GM19438 (cell line): ENCODE measurements at regions not wholly inside any gene's neighbourhood (a gene's known extent, or its start where the extent isn't known, plus 50 kb on each side); places are given as distances from the start of the nearest gene placed in this dataset.

Source experiments
- ATAC-seq: cut with Tn5 transposase; IDR thresholded peaks from one replicate; pipeline ENCODE4 v1.9.1; 2021; ENCODE audit warnings: low read depth; ENCODE audit not compliant: unreplicated experiment

GRCh38 chr12:91441993-91442952 lies 259.7 kb upstream of the DCN start:
- no peak for ATAC-seq

- no peak for ATAC-seq
These were observed 258.6 kb upstream of the DCN start for GRCh38 chr12:91441246-91441645.

GRCh38 chr12:91434081-91434480 lies 251.5 kb upstream of the DCN start:
- ATAC-seq, result no peak

GRCh38 chr12:91432755-91433154 lies 250.1 kb upstream of the DCN start:
- no peak for ATAC-seq

GRCh38 chr12:91432089-91432488 lies 249.5 kb upstream of the DCN start:
- ATAC-seq, result no peak

GRCh38 chr12:91424506-91424905 lies 241.9 kb upstream of the DCN start:
- no peak for ATAC-seq

- ATAC-seq, result no peak
These were observed 241.1 kb upstream of the DCN start for GRCh38 chr12:91423693-91424050.

- no peak for ATAC-seq
These were observed 240.4 kb upstream of the DCN start for GRCh38 chr12:91422811-91423692.

- no peak for ATAC-seq
These were observed 239.5 kb upstream of the DCN start for GRCh38 chr12:91422127-91422526.

GRCh38 chr12:91419809-91420208 lies 237.2 kb upstream of the DCN start:
- ATAC-seq, result no peak

- ATAC-seq, result no peak
These were observed 235.8 kb upstream of the DCN start for GRCh38 chr12:91418221-91419090.

- no peak for ATAC-seq
These were observed 235.0 kb upstream of the DCN start for GRCh38 chr12:91417650-91418049.

- ATAC-seq, result no peak
These were observed 232.0 kb upstream of the DCN start for GRCh38 chr12:91414636-91415035.

GRCh38 chr12:91413581-91414546 lies 231.2 kb upstream of the DCN start:
- ATAC-seq, result no peak

- ATAC-seq, result no peak
These were observed 224.3 kb upstream of the DCN start for GRCh38 chr12:91406920-91407341.

GRCh38 chr12:91404441-91404840 lies 221.8 kb upstream of the DCN start:
- no peak for ATAC-seq

- ATAC-seq, result no peak
These were observed 218.6 kb upstream of the DCN start for GRCh38 chr12:91401190-91401589.

- ATAC-seq, result no peak
These were observed 217.7 kb upstream of the DCN start for GRCh38 chr12:91400271-91400670.

- ATAC-seq, result no peak
These were observed 215.4 kb upstream of the DCN start for GRCh38 chr12:91397866-91398532.
